ENCODE measurements at regions not wholly inside any gene's neighbourhood (a gene's known extent, or its start where the extent isn't known, plus 50 kb on each side); places are given as distances from the start of the nearest gene placed in this dataset.

DNA sequence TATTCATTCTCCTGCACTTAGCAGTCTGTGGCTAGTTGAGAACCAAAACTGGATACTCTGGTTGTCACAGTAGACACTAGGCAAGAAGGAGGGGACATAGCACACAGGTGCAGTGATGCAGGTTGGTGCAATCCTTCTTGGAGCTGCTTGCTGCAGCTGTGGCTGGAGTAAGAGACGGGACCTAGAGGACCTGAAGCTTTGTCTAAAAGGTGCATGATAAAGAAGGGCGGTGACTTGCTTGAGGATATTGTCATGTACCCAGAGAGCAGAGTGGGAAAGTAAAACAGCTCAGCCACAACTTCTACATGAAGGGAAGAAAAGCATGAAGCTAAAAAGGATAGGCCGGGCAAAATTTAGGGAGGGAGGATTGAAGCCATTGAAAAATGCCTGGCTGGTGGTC is 304.1 kb upstream of the KIRREL3 start:
- no peaks in the 10 kb centered on the region for H3K36me3 ChIP-seq (ENCODE audit: control insufficient read depth in 2 of 2, insufficient read depth in 2 of 2, low read length in 1 of 2)
- FAIRE-seq = no peak
- ChIA-PET CTCF (no interaction called here), SMC1A (ENCODE audit: uncharacterized antibody, unreplicated experiment) (no interaction called here), RAD21 (ENCODE audit: unreplicated experiment) (no interaction called here), POLR2A (no interaction called here)
- no peak overlapping the region for H3K4me3 ChIP-seq
- in situ Hi-C loops (cut with MboI) (no loop called here), intact Hi-C loops (cut with micrococcal nuclease; ENCODE audit: unreplicated experiment) (no loop called here)
- no peaks in the 10 kb centered on the region for H3K79me2 ChIP-seq (ENCODE audit: control insufficient read depth, insufficient read depth, low read length)
- DNase-seq (ENCODE audit: low read depth, low spot score) = no peak
- H3K4me1 ChIP-seq (ENCODE audit: control insufficient read depth, insufficient read depth, low read length) = no peaks in the 10 kb centered on the region
- no peak overlapping the region for H3K9ac ChIP-seq (ENCODE audit: control insufficient read depth, insufficient read depth, low read length)
- no peaks in the 10 kb centered on the region for H3K27me3 ChIP-seq (replicated peaks in 1 of 2; ENCODE audit: control insufficient read depth in 2 of 2, insufficient read depth in 2 of 2, low read length in 1 of 2)
- H2AFZ ChIP-seq (ENCODE audit: control insufficient read depth, low read depth, low read length) = no peak overlapping the region
- no peak overlapping the region for H3K27ac ChIP-seq (ENCODE audit: control insufficient read depth, insufficient read depth)
- no peak for ATAC-seq
- no peaks in the 10 kb centered on the region for H3K9me3 ChIP-seq (replicated peaks; ENCODE audit: control insufficient read depth, insufficient read depth, low read length)
- BruUV-seq (replicated peaks) = no TSS peak
- H4K20me1 ChIP-seq (ENCODE audit: control insufficient read depth, insufficient read depth) = no peaks in the 10 kb centered on the region
- TF ChIP-seq TAF1 (IDR thresholded peaks at IDR 0.05; ENCODE audit: borderline replicate concordance, low read depth, low read length) (no peak), ETV6 (conservative IDR thresholded peaks at IDR 0.05 in 1 of 2, IDR thresholded peaks at IDR 0.05 in 1 of 2; ENCODE audit: borderline replicate concordance in 1 of 2, low read depth in 1 of 2) (no peak), TCF12 (IDR thresholded peaks at IDR 0.05; ENCODE audit: low read depth, low read length) (no peak), FOXK2 (IDR thresholded peaks at IDR 0.05) (no peak)
- TF ChIP-seq, protein P1, sequence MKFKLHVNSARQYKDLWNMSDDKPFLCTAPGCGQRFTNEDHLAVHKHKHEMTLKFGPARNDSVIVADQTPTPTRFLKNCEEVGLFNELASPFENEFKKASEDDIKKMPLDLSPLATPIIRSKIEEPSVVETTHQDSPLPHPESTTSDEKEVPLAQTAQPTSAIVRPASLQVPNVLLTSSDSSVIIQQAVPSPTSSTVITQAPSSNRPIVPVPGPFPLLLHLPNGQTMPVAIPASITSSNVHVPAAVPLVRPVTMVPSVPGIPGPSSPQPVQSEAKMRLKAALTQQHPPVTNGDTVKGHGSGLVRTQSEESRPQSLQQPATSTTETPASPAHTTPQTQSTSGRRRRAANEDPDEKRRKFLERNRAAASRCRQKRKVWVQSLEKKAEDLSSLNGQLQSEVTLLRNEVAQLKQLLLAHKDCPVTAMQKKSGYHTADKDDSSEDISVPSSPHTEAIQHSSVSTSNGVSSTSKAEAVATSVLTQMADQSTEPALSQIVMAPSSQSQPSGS (IDR thresholded peaks at IDR 0.05; ENCODE audit: low read length) = no peak
- TF ChIP-seq, protein P2, sequence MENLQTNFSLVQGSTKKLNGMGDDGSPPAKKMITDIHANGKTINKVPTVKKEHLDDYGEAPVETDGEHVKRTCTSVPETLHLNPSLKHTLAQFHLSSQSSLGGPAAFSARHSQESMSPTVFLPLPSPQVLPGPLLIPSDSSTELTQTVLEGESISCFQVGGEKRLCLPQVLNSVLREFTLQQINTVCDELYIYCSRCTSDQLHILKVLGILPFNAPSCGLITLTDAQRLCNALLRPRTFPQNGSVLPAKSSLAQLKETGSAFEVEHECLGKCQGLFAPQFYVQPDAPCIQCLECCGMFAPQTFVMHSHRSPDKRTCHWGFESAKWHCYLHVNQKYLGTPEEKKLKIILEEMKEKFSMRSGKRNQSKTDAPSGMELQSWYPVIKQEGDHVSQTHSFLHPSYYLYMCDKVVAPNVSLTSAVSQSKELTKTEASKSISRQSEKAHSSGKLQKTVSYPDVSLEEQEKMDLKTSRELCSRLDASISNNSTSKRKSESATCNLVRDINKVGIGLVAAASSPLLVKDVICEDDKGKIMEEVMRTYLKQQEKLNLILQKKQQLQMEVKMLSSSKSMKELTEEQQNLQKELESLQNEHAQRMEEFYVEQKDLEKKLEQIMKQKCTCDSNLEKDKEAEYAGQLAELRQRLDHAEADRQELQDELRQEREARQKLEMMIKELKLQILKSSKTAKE (IDR thresholded peaks at IDR 0.05; ENCODE audit: low read depth, poor library complexity, severe bottlenecking) = no peak
- TF ChIP-seq, protein P3, sequence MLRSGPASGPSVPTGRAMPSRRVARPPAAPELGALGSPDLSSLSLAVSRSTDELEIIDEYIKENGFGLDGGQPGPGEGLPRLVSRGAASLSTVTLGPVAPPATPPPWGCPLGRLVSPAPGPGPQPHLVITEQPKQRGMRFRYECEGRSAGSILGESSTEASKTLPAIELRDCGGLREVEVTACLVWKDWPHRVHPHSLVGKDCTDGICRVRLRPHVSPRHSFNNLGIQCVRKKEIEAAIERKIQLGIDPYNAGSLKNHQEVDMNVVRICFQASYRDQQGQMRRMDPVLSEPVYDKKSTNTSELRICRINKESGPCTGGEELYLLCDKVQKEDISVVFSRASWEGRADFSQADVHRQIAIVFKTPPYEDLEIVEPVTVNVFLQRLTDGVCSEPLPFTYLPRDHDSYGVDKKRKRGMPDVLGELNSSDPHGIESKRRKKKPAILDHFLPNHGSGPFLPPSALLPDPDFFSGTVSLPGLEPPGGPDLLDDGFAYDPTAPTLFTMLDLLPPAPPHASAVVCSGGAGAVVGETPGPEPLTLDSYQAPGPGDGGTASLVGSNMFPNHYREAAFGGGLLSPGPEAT (IDR thresholded peaks at IDR 0.05; ENCODE audit: low read depth) = no peak
- TF ChIP-seq, protein P4, sequence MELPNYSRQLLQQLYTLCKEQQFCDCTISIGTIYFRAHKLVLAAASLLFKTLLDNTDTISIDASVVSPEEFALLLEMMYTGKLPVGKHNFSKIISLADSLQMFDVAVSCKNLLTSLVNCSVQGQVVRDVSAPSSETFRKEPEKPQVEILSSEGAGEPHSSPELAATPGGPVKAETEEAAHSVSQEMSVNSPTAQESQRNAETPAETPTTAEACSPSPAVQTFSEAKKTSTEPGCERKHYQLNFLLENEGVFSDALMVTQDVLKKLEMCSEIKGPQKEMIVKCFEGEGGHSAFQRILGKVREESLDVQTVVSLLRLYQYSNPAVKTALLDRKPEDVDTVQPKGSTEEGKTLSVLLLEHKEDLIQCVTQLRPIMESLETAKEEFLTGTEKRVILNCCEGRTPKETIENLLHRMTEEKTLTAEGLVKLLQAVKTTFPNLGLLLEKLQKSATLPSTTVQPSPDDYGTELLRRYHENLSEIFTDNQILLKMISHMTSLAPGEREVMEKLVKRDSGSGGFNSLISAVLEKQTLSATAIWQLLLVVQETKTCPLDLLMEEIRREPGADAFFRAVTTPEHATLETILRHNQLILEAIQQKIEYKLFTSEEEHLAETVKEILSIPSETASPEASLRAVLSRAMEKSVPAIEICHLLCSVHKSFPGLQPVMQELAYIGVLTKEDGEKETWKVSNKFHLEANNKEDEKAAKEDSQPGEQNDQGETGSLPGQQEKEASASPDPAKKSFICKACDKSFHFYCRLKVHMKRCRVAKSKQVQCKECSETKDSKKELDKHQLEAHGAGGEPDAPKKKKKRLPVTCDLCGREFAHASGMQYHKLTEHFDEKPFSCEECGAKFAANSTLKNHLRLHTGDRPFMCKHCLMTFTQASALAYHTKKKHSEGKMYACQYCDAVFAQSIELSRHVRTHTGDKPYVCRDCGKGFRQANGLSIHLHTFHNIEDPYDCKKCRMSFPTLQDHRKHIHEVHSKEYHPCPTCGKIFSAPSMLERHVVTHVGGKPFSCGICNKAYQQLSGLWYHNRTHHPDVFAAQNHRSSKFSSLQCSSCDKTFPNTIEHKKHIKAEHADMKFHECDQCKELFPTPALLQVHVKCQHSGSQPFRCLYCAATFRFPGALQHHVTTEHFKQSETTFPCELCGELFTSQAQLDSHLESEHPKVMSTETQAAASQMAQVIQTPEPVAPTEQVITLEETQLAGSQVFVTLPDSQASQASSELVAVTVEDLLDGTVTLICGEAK (IDR thresholded peaks at IDR 0.05; ENCODE audit: borderline replicate concordance) = no peak
- no peak overlapping the region for H3K4me2 ChIP-seq (ENCODE audit: control insufficient read depth, insufficient read depth)
- 0% methylated on average over 3 of the region's 3 CpGs for WGBS (ENCODE audit: insufficient coverage, insufficient replicate concordance, low lambda C conversion rate, missing lambda C conversion rate)

All from GM12878 (cell line).